ENCODE measurements at regions not wholly inside any gene's neighbourhood (a gene's known extent, or its start where the extent isn't known, plus 50 kb on each side); places are given as distances from the start of the nearest gene placed in this dataset.

DNA sequence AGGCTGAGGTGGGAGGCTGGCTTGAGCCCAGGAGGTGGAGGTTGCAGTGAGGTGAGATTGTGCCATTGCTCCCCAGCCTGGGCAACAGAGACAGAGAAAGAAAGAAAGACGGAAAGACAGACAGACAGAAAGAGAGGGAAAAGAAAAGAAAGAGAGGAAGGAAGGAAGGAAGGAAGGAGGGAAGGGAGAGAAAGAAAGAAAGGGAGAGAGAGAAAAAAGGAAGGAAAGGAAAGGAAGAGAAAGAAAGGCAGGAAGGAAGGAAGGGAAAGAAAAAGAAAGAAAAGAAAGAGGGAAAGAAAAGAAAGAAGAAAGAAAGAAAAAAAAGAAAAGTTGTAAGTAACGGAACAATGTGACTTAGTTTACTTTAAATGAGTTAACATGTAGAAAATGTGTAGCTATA lies 260.7 kb upstream of the GRM7 start (continued):
- TF ChIP-seq ZNF70 (CRISPR knock-in tag; IDR thresholded peaks at IDR 0.05) (no peak), CREB5 (CRISPR knock-in tag; IDR thresholded peaks at IDR 0.05; ENCODE audit: low read depth) (no peak), SNAI2 (CRISPR knock-in tag; IDR thresholded peaks at IDR 0.05) (no peak), OSR1 (CRISPR knock-in tag; IDR thresholded peaks at IDR 0.05) (no peak), BACH2 (CRISPR knock-in tag; IDR thresholded peaks at IDR 0.05; ENCODE audit: borderline replicate concordance) (no peak), ZNF8 (CRISPR knock-in tag; IDR thresholded peaks at IDR 0.05) (no peak), ISL1 (CRISPR knock-in tag; IDR thresholded peaks at IDR 0.05) (no peak), TCF4 (CRISPR knock-in tag; IDR thresholded peaks at IDR 0.05; ENCODE audit: borderline replicate concordance) (no peak), CSDC2 (CRISPR knock-in tag; IDR thresholded peaks at IDR 0.05) (no peak), RARB (CRISPR knock-in tag; IDR thresholded peaks at IDR 0.05) (no peak)
- TF ChIP-seq, protein P1, sequence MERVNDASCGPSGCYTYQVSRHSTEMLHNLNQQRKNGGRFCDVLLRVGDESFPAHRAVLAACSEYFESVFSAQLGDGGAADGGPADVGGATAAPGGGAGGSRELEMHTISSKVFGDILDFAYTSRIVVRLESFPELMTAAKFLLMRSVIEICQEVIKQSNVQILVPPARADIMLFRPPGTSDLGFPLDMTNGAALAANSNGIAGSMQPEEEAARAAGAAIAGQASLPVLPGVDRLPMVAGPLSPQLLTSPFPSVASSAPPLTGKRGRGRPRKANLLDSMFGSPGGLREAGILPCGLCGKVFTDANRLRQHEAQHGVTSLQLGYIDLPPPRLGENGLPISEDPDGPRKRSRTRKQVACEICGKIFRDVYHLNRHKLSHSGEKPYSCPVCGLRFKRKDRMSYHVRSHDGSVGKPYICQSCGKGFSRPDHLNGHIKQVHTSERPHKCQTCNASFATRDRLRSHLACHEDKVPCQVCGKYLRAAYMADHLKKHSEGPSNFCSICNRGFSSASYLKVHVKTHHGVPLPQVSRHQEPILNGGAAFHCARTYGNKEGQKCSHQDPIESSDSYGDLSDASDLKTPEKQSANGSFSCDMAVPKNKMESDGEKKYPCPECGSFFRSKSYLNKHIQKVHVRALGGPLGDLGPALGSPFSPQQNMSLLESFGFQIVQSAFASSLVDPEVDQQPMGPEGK (CRISPR knock-in tag; IDR thresholded peaks at IDR 0.05; ENCODE audit: borderline replicate concordance): no peak

DNA sequence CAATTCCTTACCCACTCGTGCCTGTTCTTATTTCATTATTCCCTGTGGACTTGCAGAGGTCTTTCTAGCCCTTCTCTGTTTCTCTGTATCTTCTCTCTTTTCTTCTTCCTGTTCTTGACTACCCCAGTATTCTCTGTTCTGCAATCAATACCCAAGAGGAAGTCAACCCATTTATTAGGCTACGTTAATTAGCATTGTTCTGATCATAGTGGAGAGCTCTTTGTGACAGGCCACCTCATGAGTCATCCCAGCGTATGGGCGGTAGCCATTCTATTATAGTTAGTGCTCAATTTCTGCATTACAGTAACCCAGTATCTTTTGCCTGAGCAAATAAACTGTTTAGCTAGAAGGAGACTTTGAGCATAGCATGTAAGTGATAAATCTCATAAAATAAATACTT lies 259.5 kb upstream of the GRM7 start:
- TF ChIP-seq, protein P1 (CRISPR knock-in tag; IDR thresholded peaks at IDR 0.05; ENCODE audit: borderline replicate concordance): no peak
- no peak for TF ChIP-seq ZC3H10 (CRISPR knock-in tag; IDR thresholded peaks at IDR 0.05)
- no peak for TF ChIP-seq ZNF70 (CRISPR knock-in tag; IDR thresholded peaks at IDR 0.05)
- no peak for TF ChIP-seq SNAI2 (CRISPR knock-in tag; IDR thresholded peaks at IDR 0.05)
- TF ChIP-seq ZNF8 (CRISPR knock-in tag; IDR thresholded peaks at IDR 0.05): no peak
- no peak for ATAC-seq

DNA sequence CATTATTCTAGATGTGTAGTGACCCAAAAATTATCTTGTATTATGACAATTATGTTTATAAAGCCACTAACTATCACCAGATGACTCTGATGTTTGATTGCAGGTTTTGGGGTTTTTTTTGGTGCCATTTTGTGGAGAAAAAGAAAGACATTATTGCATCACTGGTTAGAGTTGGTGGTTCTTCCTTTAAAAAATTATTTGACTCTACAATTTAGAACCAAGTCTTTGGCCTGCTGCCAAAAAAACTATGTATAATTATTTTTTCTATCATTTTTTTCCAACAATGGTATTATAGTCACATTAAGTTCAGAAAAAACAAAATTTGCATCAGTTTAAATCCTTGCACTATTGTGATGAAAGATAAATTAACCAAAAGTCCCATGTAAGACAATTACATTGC lies 258.6 kb upstream of the GRM7 start:
- no peak for ATAC-seq
- no peak for TF ChIP-seq POU6F1 (CRISPR knock-in tag; IDR thresholded peaks at IDR 0.05; ENCODE audit: borderline replicate concordance, low read depth)
- no peak for TF ChIP-seq PPARA (CRISPR knock-in tag; IDR thresholded peaks at IDR 0.05; ENCODE audit: borderline replicate concordance)

DNA sequence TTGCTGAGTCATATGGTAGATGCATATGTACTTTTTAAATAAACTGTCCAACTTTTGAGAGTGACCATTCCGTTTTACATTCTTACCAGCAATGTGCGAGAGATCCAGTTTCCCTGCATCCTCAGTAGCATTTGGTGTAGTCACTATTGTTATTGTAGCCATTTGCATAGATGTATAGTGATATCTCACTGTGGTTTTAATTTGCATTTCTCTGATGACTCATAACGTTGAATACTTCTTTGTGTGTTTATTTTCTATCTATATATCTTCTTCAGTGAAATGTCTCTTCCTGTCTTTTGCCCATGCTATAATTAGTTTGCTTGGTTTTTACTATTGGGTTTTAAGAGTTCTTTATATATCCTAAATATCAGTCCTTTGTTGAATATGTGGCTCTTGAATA lies 255.7 kb upstream of the GRM7 start:
- TF ChIP-seq TSHZ2 (CRISPR knock-in tag; IDR thresholded peaks at IDR 0.05) (no peak), PPARA (CRISPR knock-in tag; IDR thresholded peaks at IDR 0.05; ENCODE audit: borderline replicate concordance) (no peak), BACH2 (CRISPR knock-in tag; IDR thresholded peaks at IDR 0.05; ENCODE audit: borderline replicate concordance) (no peak), POU6F1 (CRISPR knock-in tag; IDR thresholded peaks at IDR 0.05; ENCODE audit: borderline replicate concordance, low read depth) (no peak), SNAI2 (CRISPR knock-in tag; IDR thresholded peaks at IDR 0.05) (no peak), RARB (CRISPR knock-in tag; IDR thresholded peaks at IDR 0.05) (no peak), ZC3H10 (CRISPR knock-in tag; IDR thresholded peaks at IDR 0.05) (no peak), OSR1 (CRISPR knock-in tag; IDR thresholded peaks at IDR 0.05) (no peak), ZFP3 (CRISPR knock-in tag; IDR thresholded peaks at IDR 0.05) (no peak), ISL1 (CRISPR knock-in tag; IDR thresholded peaks at IDR 0.05) (no peak), TCF4 (CRISPR knock-in tag; IDR thresholded peaks at IDR 0.05; ENCODE audit: borderline replicate concordance) (no peak), CSRNP3 (CRISPR knock-in tag; IDR thresholded peaks at IDR 0.05) (no peak), GLIS3 (CRISPR knock-in tag; IDR thresholded peaks at IDR 0.05) (no peak), ZNF565 (CRISPR knock-in tag; conservative IDR thresholded peaks at IDR 0.05; ENCODE audit: low read depth) (no peak)

More for the DNA sequence above, 255.7 kb upstream of the GRM7 start:
- ATAC-seq: no peak
